ENCODE measurements at regions not wholly inside any gene's neighbourhood (a gene's known extent, or its start where the extent isn't known, plus 50 kb on each side); places are given as distances from the start of the nearest gene placed in this dataset.

DNA sequence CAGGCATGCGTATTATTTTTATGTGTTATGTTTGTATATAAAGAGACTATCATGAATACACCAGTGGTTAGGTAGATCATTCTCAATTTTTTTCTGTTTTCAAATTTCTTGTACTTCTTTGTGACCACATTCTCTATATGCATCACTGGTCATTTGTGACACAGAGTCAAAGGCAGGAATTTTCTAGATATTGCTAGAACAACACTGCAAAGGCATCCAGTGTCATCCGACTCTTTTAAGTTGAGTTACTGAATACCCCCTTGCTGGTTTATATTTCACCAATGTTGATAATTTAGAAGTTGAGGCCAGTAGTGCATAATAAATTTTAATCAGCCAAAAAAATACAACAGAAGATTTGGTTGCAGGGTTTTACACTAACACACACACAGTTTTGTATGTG is 351.8 kb downstream of the CASP12 start:
- Mint-ChIP-seq H3K27ac (no peak overlapping the region), H3K36me3 (ENCODE audit: insufficient read depth in 2 of 2) (no peaks in the 10 kb centered on the region), H3K27me3 (ENCODE audit: low read depth) (no peaks in the 10 kb centered on the region), H3K4me3 (no peak overlapping the region), H3K9me3 (no peaks in the 10 kb centered on the region), H3K4me1 (ENCODE audit: low read depth) (no peaks in the 10 kb centered on the region)
- no peak for DNase-seq
- no peak for ATAC-seq (replicated peaks in 1 of 2)

- DNase-seq (no peak), ATAC-seq (replicated peaks in 1 of 2) (no peak)
- H3K36me3 Mint-ChIP-seq (ENCODE audit: insufficient read depth in 2 of 2) = no peaks in the 10 kb centered on the region
- H3K9me3 Mint-ChIP-seq = no peaks in the 10 kb centered on the region
- H3K27me3 Mint-ChIP-seq (ENCODE audit: low read depth) = no peaks in the 10 kb centered on the region
- H3K4me1 Mint-ChIP-seq (ENCODE audit: low read depth) = no peaks in the 10 kb centered on the region
- no peak overlapping the region for H3K4me3 Mint-ChIP-seq
- no peak overlapping the region for H3K27ac Mint-ChIP-seq
These were observed 356.6 kb downstream of the CASP12 start for GRCh38 chr11:104541701-104542100.

DNA sequence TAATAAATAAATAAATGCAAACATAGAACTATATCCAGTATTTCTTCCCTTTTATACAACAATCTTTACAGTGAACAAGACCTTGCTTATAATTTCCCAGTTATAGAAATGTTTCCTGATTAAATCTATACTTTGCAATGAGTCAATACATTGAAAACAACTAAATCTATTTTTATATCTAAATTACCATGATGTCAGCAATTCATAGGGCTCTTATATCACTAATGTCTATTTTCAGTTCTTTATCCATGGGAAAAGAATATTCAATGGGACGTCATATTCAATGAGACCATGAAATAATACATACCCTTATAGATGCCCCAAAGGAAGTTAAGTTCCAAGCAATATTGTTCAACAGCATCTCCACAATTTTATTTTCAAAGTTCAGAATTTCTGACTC is 359.9 kb downstream of the CASP12 start:
- no peak for DNase-seq
- H3K27me3 Mint-ChIP-seq (ENCODE audit: low read depth) = no peaks in the 10 kb centered on the region
- H3K4me1 Mint-ChIP-seq (ENCODE audit: low read depth) = no peaks in the 10 kb centered on the region
- no peak for ATAC-seq (replicated peaks in 1 of 2)
- no peaks in the 10 kb centered on the region for H3K36me3 Mint-ChIP-seq (ENCODE audit: insufficient read depth in 2 of 2)
- no peak overlapping the region for H3K4me3 Mint-ChIP-seq
- no peaks in the 10 kb centered on the region for H3K9me3 Mint-ChIP-seq
- no peak overlapping the region for H3K27ac Mint-ChIP-seq

DNA sequence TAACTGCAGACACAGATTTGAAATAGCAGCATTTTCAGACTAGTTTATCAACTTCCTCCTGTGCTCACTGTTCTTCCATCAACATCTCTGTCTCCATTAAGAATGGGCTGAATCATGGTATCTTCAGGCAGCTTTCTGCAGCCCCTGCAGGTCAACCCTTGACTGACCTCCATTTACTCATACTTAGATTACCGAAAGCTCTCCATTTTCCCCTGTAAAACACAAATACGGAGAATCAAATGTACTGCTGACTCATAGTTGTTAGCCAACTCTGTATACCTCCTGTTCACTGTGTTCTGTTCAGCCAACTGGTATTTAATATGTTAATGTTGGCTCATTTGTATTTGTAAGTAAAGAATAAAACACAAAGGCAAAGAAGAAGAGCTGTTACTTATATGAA is 364.0 kb downstream of the CASP12 start:
- no peak for ATAC-seq (replicated peaks in 1 of 2)
- H3K27ac Mint-ChIP-seq = no peak overlapping the region

DNA sequence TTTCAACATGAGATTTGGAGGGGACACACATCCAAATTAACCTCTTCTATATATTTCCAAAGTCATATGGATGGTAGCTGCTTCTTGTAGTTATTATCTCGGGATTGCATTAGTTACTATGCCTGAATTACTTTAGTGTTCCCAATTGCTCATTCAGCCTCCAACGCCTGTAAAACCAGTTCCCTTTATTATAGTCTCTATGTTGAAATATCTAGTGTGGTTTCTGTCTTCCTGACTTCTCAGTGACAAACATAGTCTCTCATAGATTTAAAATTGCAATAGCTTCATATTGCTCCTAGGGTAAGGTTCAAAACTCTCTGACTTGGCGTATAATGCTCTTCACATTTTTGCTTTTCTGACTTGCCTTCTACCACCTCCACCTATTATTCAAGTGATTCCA is 366.4 kb downstream of the CASP12 start:
- Mint-ChIP-seq H3K36me3 (ENCODE audit: insufficient read depth in 2 of 2) (no peaks in the 10 kb centered on the region), H3K27me3 (ENCODE audit: low read depth) (no peaks in the 10 kb centered on the region), H3K4me3 (no peak overlapping the region), H3K9me3 (no peaks in the 10 kb centered on the region), H3K27ac (no peak overlapping the region), H3K4me1 (ENCODE audit: low read depth) (no peaks in the 10 kb centered on the region)
- DNase-seq (no peak), ATAC-seq (replicated peaks in 1 of 2) (no peak)

More for the DNA sequence above, 364.0 kb downstream of the CASP12 start:
- DNase-seq = no peak
- no peaks in the 10 kb centered on the region for H3K4me1 Mint-ChIP-seq (ENCODE audit: low read depth)
- no peaks in the 10 kb centered on the region for H3K9me3 Mint-ChIP-seq
- H3K4me3 Mint-ChIP-seq = no peak overlapping the region
- H3K36me3 Mint-ChIP-seq (ENCODE audit: insufficient read depth in 2 of 2) = no peaks in the 10 kb centered on the region
- no peaks in the 10 kb centered on the region for H3K27me3 Mint-ChIP-seq (ENCODE audit: low read depth)

GRCh38 chr11:104531075-104531474 is 367.1 kb upstream of the PDGFD start:
- Mint-ChIP-seq H3K36me3 (ENCODE audit: insufficient read depth in 2 of 2) (no peaks in the 10 kb centered on the region), H3K27me3 (ENCODE audit: low read depth) (no peaks in the 10 kb centered on the region), H3K9me3 (no peaks in the 10 kb centered on the region), H3K27ac (no peak overlapping the region), H3K4me3 (no peak overlapping the region), H3K4me1 (ENCODE audit: low read depth) (no peaks in the 10 kb centered on the region)
- ATAC-seq (replicated peaks in 1 of 2) = no peak
- DNase-seq = peak in 1 of 2 donors; percentile 3

DNA sequence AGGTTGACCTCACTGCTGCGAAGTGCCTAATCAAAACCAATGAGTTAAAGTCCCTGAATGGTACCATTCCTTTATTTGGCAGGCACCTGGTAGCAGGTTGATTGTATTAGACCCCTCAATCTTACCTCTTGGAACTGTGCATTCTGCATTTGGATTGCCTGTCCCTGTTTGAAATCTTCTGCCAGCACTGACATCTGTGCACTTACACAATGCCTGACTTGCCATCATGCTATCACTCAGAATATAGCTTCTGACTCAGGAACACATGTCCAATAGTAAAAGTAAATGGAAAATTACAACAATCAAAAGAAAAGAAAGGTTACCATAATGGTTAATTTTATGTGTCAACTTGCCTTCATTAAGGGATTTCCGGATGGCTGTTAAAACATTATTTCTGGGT is 366.0 kb upstream of the PDGFD start:
- no peak overlapping the region for H3K4me3 Mint-ChIP-seq
- ATAC-seq (replicated peaks in 1 of 2) (no peak), DNase-seq (no peak)
- H3K9me3 Mint-ChIP-seq = no peaks in the 10 kb centered on the region
- H3K27me3 Mint-ChIP-seq (ENCODE audit: low read depth) = no peaks in the 10 kb centered on the region
- no peaks in the 10 kb centered on the region for H3K36me3 Mint-ChIP-seq (ENCODE audit: insufficient read depth in 2 of 2)
- H3K27ac Mint-ChIP-seq = no peak overlapping the region
- no peaks in the 10 kb centered on the region for H3K4me1 Mint-ChIP-seq (ENCODE audit: low read depth)

- Mint-ChIP-seq H3K27ac (no peak overlapping the region), H3K9me3 (no peaks in the 10 kb centered on the region), H3K27me3 (ENCODE audit: low read depth) (no peaks in the 10 kb centered on the region), H3K4me3 (no peak overlapping the region), H3K4me1 (ENCODE audit: low read depth) (no peaks in the 10 kb centered on the region), H3K36me3 (ENCODE audit: insufficient read depth in 2 of 2) (no peaks in the 10 kb centered on the region)
- DNase-seq (no peak), ATAC-seq (replicated peaks in 1 of 2) (no peak)
These were observed 365.3 kb upstream of the PDGFD start for GRCh38 chr11:104529213-104529612.

- ATAC-seq (replicated peaks in 1 of 2) (no peak), DNase-seq (no peak)
- no peaks in the 10 kb centered on the region for H3K27me3 Mint-ChIP-seq (ENCODE audit: low read depth)
- H3K36me3 Mint-ChIP-seq (ENCODE audit: insufficient read depth in 2 of 2) = no peaks in the 10 kb centered on the region
- H3K9me3 Mint-ChIP-seq = no peaks in the 10 kb centered on the region
- H3K27ac Mint-ChIP-seq = no peak overlapping the region
- no peak overlapping the region for H3K4me3 Mint-ChIP-seq
- no peaks in the 10 kb centered on the region for H3K4me1 Mint-ChIP-seq (ENCODE audit: low read depth)
These were observed 362.1 kb upstream of the PDGFD start for GRCh38 chr11:104526006-104526405.

DNA sequence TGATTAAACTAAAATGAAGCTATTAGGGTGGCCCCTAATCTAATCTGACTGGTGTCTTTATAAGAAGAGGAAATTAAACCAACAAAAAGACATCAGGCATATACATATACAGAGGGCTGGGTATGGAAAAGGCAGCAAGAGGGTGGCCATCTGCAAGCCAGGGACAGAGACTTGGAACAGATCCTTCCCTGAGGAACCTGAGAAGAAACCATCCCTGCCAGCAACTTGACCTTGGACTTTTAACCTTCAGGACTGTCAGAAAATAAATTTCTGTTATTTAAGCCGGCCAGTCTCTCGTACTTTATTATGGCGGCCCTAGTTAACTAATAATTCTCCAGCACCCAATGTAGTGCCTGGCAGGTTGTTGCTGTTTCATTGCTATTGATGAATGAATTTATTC is 361.5 kb upstream of the PDGFD start:
- H3K27me3 Mint-ChIP-seq (ENCODE audit: low read depth) = no peaks in the 10 kb centered on the region
- no peak overlapping the region for H3K4me3 Mint-ChIP-seq
- no peak overlapping the region for H3K27ac Mint-ChIP-seq
- H3K9me3 Mint-ChIP-seq = no peaks in the 10 kb centered on the region
- no peaks in the 10 kb centered on the region for H3K4me1 Mint-ChIP-seq (ENCODE audit: low read depth)
- ATAC-seq (replicated peaks in 1 of 2) (no peak), DNase-seq (no peak)
- H3K36me3 Mint-ChIP-seq (ENCODE audit: insufficient read depth in 2 of 2) = no peaks in the 10 kb centered on the region

DNA sequence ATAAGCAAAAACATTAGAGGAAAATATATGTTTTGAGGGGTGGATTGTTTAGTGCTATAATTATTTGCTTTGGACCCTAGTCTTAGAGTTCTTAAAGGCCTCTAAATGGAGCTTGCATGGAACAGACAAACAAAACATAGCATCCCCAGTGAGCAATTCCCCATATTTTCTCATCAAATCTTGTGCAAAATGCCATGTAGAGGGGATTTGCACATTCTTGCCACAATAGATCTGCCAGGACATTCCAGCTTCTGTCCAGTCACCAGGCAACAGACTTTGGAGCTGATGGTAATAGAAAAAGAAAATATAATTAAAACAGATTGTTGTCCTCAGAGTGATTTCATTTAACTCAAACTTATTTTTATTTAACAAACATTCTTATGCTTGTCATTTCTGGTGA is 360.3 kb upstream of the PDGFD start:
- H3K36me3 Mint-ChIP-seq (ENCODE audit: insufficient read depth in 2 of 2) = no peaks in the 10 kb centered on the region
- no peaks in the 10 kb centered on the region for H3K4me1 Mint-ChIP-seq (ENCODE audit: low read depth)
- H3K9me3 Mint-ChIP-seq = no peaks in the 10 kb centered on the region
- no peak overlapping the region for H3K4me3 Mint-ChIP-seq
- ATAC-seq (replicated peaks in 1 of 2) (no peak), DNase-seq (no peak)
- H3K27ac Mint-ChIP-seq = no peak overlapping the region
- no peaks in the 10 kb centered on the region for H3K27me3 Mint-ChIP-seq (ENCODE audit: low read depth)

GRCh38 chr11:104523611-104524010 is 359.7 kb upstream of the PDGFD start:
- DNase-seq (no peak), ATAC-seq (replicated peaks in 1 of 2) (no peak)
- Mint-ChIP-seq H3K27me3 (ENCODE audit: low read depth) (no peaks in the 10 kb centered on the region), H3K4me3 (no peak overlapping the region), H3K4me1 (ENCODE audit: low read depth) (no peaks in the 10 kb centered on the region), H3K9me3 (no peaks in the 10 kb centered on the region), H3K36me3 (ENCODE audit: insufficient read depth in 2 of 2) (no peaks in the 10 kb centered on the region), H3K27ac (no peak overlapping the region)

DNA sequence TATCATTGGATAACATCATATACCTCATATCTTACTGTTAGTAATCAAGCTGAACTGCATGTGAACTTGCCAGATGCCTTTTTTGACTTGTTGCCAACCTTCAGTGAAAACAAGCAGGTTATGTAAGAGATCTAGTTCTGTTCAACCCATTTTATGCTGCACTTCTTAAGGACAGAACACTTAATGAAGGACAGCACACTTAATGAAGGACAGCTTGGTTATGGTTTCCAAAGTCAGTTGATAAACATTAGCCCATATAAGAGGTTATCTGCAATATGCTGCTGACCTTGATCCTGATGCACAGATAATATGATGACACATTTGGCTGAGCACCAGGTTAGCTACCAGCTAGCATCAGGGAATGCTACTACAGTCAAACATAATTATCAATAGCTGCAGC is 358.7 kb upstream of the PDGFD start:
- no peaks in the 10 kb centered on the region for H3K36me3 Mint-ChIP-seq (ENCODE audit: insufficient read depth in 2 of 2)
- H3K9me3 Mint-ChIP-seq = no peaks in the 10 kb centered on the region
- H3K4me3 Mint-ChIP-seq = no peak overlapping the region
- no peak overlapping the region for H3K27ac Mint-ChIP-seq
- H3K4me1 Mint-ChIP-seq (ENCODE audit: low read depth) = no peaks in the 10 kb centered on the region
- ATAC-seq (replicated peaks in 1 of 2) (no peak), DNase-seq (no peak)
- no peaks in the 10 kb centered on the region for H3K27me3 Mint-ChIP-seq (ENCODE audit: low read depth)

DNA sequence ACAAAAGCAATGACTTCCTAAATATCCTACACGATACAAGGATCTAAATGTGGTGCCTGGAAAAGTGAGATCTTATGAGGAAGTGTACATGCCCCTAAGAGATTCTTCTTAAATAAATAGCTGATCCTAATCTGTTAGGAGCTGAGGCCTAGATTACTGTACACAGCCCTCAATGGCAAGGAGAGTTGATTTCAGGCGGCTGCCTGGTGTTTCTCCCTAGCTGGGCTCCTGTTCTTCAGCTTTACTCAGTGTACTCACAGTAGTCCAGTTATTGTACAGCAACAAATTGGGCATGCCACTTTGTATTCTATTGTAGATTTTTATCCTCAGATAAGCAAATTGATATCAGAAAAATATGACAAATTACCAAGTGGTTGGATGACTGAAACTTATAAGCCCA is 358.2 kb upstream of the PDGFD start:
- Mint-ChIP-seq H3K4me1 (ENCODE audit: low read depth) (no peaks in the 10 kb centered on the region), H3K4me3 (no peak overlapping the region), H3K27ac (no peak overlapping the region), H3K9me3 (no peaks in the 10 kb centered on the region), H3K36me3 (ENCODE audit: insufficient read depth in 2 of 2) (no peaks in the 10 kb centered on the region), H3K27me3 (ENCODE audit: low read depth) (no peaks in the 10 kb centered on the region)
- ATAC-seq (replicated peaks in 1 of 2) = no peak
- DNase-seq = no peak

GRCh38 chr11:104510169-104510568 is 346.2 kb upstream of the PDGFD start:
- no peaks in the 10 kb centered on the region for H3K36me3 Mint-ChIP-seq (ENCODE audit: insufficient read depth in 2 of 2)
- DNase-seq (no peak), ATAC-seq (replicated peaks in 1 of 2) (no peak)
- no peak overlapping the region for H3K27ac Mint-ChIP-seq
- H3K9me3 Mint-ChIP-seq = no peaks in the 10 kb centered on the region
- H3K27me3 Mint-ChIP-seq (ENCODE audit: low read depth) = peaks cover 9% of the 10 kb centered on the region
- H3K4me1 Mint-ChIP-seq (ENCODE audit: low read depth) = no peaks in the 10 kb centered on the region
- H3K4me3 Mint-ChIP-seq = no peak overlapping the region
